Endothelial cell of umbilical vein (primary cell): ENCODE measurements at regions not wholly inside any gene's neighbourhood (a gene's known extent, or its start where the extent isn't known, plus 50 kb on each side); places are given as distances from the start of the nearest gene placed in this dataset.

Experiments
- BruUV-seq: library from RNA; stranded (reverse); fragments of 400-500 nt; replicated peaks from 2 replicates; lab custom pipeline; 2021; lab: Mats Ljungman, UMichigan
- CTCF ChIA-PET: fragments of 300-600, 350-600 bp; sonication (Branson Sonifier 250); formaldehyde crosslinking; loops from one replicate; lab custom pipeline; 2021; ENCODE audit warnings: antibody characterized with exemption, inconsistent platforms; lab: Charles Lee
- POLR2A ChIA-PET: fragments of 300-600, 350-600 bp; sonication (Branson Sonifier 250); formaldehyde crosslinking; loops from one replicate; lab custom pipeline; 2021; ENCODE audit warnings: antibody characterized with exemption, inconsistent platforms; lab: Charles Lee
- DNase-seq: peaks from one replicate; pipeline ENCODE4 v3.0.0-alpha.2; 2011; ENCODE audit warnings: low read depth, low spot score
- FAIRE-seq: peaks from 2 replicates; lab custom pipeline; 2011; peaks lifted over from hg19 to GRCh38; lab: Jason Lieb, UNC
- H2AFZ ChIP-seq: 2 replicates; pipeline ENCODE4 v1.6.0; 2012; ENCODE audit warnings: low read depth, low read length, control low read depth, inconsistent platforms
- H3K27ac ChIP-seq: 2 replicates; pipeline ENCODE4 v1.5.1; 2011; ENCODE audit warnings: low read depth, mild to moderate bottlenecking, control low read depth, low read length, moderate library complexity; ENCODE audit not compliant: insufficient read depth
- H3K27me3 ChIP-seq, 2 experiments: 2 replicates each; pipeline versions ENCODE4 v1.6.0 to v1.6.1; 2011; ENCODE audit warnings: low read length in 2 of 2, mixed read lengths in 1 of 2; ENCODE audit not compliant: control insufficient read depth in 2 of 2, insufficient read depth in 2 of 2
- H3K36me3 ChIP-seq, 2 experiments: 2 replicates in 1 of 2; 3 replicates in 1 of 2; pipeline ENCODE4 v1.5.1; 2011; ENCODE audit warnings: low read length in 2 of 2, mild to moderate bottlenecking in 1 of 2, moderate library complexity in 1 of 2; ENCODE audit not compliant: control insufficient read depth in 2 of 2, insufficient read depth in 2 of 2; ENCODE audit errors: extremely low read depth in 1 of 2
- H3K4me1 ChIP-seq: 3 replicates; pipeline ENCODE4 v1.5.1; 2011; ENCODE audit warnings: mild to moderate bottlenecking, low read length; ENCODE audit not compliant: control insufficient read depth, insufficient read depth; ENCODE audit errors: extremely low read depth
- H3K4me2 ChIP-seq: 2 replicates; pipeline ENCODE4 v1.6.1; 2011; ENCODE audit warnings: low read length, control low read depth, mixed read lengths; ENCODE audit not compliant: insufficient read depth
- H3K4me3 ChIP-seq, 3 experiments: fragments of 200-600 bp in 1 of 3; sonication (generic), shearing (Covaris generic) in 1 of 3; replicated peaks in 1 of 3; 2 replicates each; pipeline ENCODE4 v1.5.1; 2011 to 2016; ENCODE audit warnings: control low read depth in 3 of 3, low read length in 3 of 3, mild to moderate bottlenecking in 2 of 3, inconsistent platforms in 1 of 3, low read depth in 1 of 3, moderate library complexity in 1 of 3; ENCODE audit not compliant: insufficient read depth in 1 of 3
- H3K79me2 ChIP-seq: 2 replicates; pipeline ENCODE4 v1.6.0; 2012; ENCODE audit warnings: low read length, inconsistent platforms; ENCODE audit not compliant: control insufficient read depth, insufficient read depth
- H3K9ac ChIP-seq: replicated peaks from 2 replicates; pipeline ENCODE3; 2011; ENCODE audit warnings: low read length, control low read depth; ENCODE audit not compliant: insufficient read depth; ENCODE audit errors: extremely low read depth
- H3K9me1 ChIP-seq: replicated peaks from 3 replicates; pipeline ENCODE4 v1.6.0; 2011; ENCODE audit warnings: mild to moderate bottlenecking, low read length; ENCODE audit not compliant: control insufficient read depth, insufficient read depth; ENCODE audit errors: extremely low read depth
- H3K9me3 ChIP-seq: replicated peaks from 2 replicates; pipeline ENCODE4 v1.5.1; 2012; ENCODE audit warnings: low read length, inconsistent platforms; ENCODE audit not compliant: control insufficient read depth, insufficient read depth
- H4K20me1 ChIP-seq: replicated peaks from 2 replicates; pipeline ENCODE3; 2011; ENCODE audit warnings: mild to moderate bottlenecking, low read length; ENCODE audit not compliant: control insufficient read depth, insufficient read depth; ENCODE audit errors: extremely low read depth
- CTCF ChIP-seq, 2 donors: IDR thresholded peaks; 1 replicate in 1 of 2; 2 replicates in 1 of 2; pipeline ENCODE4 v1.5.1; 2011; ENCODE audit warnings: low read length in 2 of 2, mild to moderate bottlenecking in 2 of 2, moderate library complexity in 2 of 2, control low read depth in 1 of 2, inconsistent platforms in 1 of 2, low read depth in 1 of 2; ENCODE audit not compliant: insufficient read depth in 1 of 2; ENCODE audit errors: extremely low read depth in 1 of 2
- EZH2 ChIP-seq: IDR thresholded peaks from 2 replicates; pipeline ENCODE4 v1.6.1; 2012; ENCODE audit warnings: borderline replicate concordance, low read depth, mild to moderate bottlenecking, moderate library complexity, low read length, inconsistent platforms; ENCODE audit not compliant: severe bottlenecking
- FOS ChIP-seq: IDR thresholded peaks from 2 replicates; pipeline ENCODE4 v1.6.1; 2011; ENCODE audit warnings: mild to moderate bottlenecking, low read length, moderate library complexity, borderline replicate concordance; ENCODE audit not compliant: insufficient read depth
- GATA2 ChIP-seq: IDR thresholded peaks from 2 replicates; pipeline ENCODE4 v1.7.0; 2011; ENCODE audit warnings: low read depth, mild to moderate bottlenecking, moderate library complexity, mixed read lengths, low read length; ENCODE audit not compliant: insufficient read length, insufficient read depth
- JUN ChIP-seq: IDR thresholded peaks from 2 replicates; pipeline ENCODE4 v1.6.1; 2011; ENCODE audit warnings: borderline replicate concordance, low read depth; ENCODE audit not compliant: insufficient read length, insufficient read depth
- MAX ChIP-seq: IDR thresholded peaks from 2 replicates; pipeline ENCODE4 v1.6.1; 2011; ENCODE audit not compliant: insufficient read depth, insufficient read length
- MYC ChIP-seq: IDR thresholded peaks from one replicate; pipeline ENCODE4 v1.6.1; 2011; ENCODE audit warnings: mild to moderate bottlenecking, low read depth, low read length
- POLR2A ChIP-seq: IDR thresholded peaks from 2 replicates; pipeline ENCODE4 v1.6.1; 2012; ENCODE audit warnings: low read depth, mild to moderate bottlenecking, control low read depth, low read length
- POLR2AphosphoS5 ChIP-seq: IDR thresholded peaks from 2 replicates; pipeline ENCODE4 v1.6.1; 2012; ENCODE audit warnings: low read depth, mild to moderate bottlenecking, control low read depth, low read length, moderate library complexity; ENCODE audit not compliant: insufficient read depth
- dilution Hi-C: fragments of 300-500 bp; cut with MboI; formaldehyde crosslinking; loops from one replicate; pipeline ENCODE4 v1.15.0; 2019; ENCODE audit warnings: low sequenced_read_pairs; ENCODE audit not compliant: extremely low pct_ligation_motif_present
- intact Hi-C: fragments of 100-400 bp; cut with micrococcal nuclease; formaldehyde crosslinking; loops from one replicate; pipeline ENCODE4 v1.10.0; 2022

- DNase-seq (no peak), FAIRE-seq (no peak)
- Histone ChIP-seq H3K9me1 (no peaks in the 10 kb centered on the region), H3K9ac (no peak overlapping the region), H4K20me1 (no peaks in the 10 kb centered on the region), H3K36me3 (no peaks in the 10 kb centered on the region), H3K4me1 (no peaks in the 10 kb centered on the region), H3K9me3 (no peaks in the 10 kb centered on the region), H3K27me3 (no peaks in the 10 kb centered on the region), H3K79me2 (no peaks in the 10 kb centered on the region), H2AFZ (no peak overlapping the region), H3K4me2 (no peak overlapping the region), H3K27ac (no peak overlapping the region), H3K4me3 (no peak overlapping the region)
- no peak for TF ChIP-seq JUN
- BruUV-seq: no TSS peak
- dilution Hi-C loops: no loop called here
- POLR2A ChIA-PET: no interaction called here
- intact Hi-C loops: no loop called here
- CTCF ChIA-PET: no interaction called here
Observed at GRCh38 chr11:134890446-134890845, 478.4 kb upstream of the B3GAT1 start.

GRCh38 chr11:134889832-134890231 lies 477.8 kb upstream of the B3GAT1 start:
- DNase-seq (no peak), FAIRE-seq (no peak)
- H3K27me3 ChIP-seq: no peaks in the 10 kb centered on the region
- H3K9me1 ChIP-seq: no peaks in the 10 kb centered on the region
- H3K4me3 ChIP-seq: no peak overlapping the region
- H2AFZ ChIP-seq: no peak overlapping the region
- H3K9ac ChIP-seq: no peak overlapping the region
- H3K27ac ChIP-seq: no peak overlapping the region
- H3K9me3 ChIP-seq: no peaks in the 10 kb centered on the region
- ChIA-PET CTCF (no interaction called here), POLR2A (no interaction called here)
- H3K36me3 ChIP-seq: no peaks in the 10 kb centered on the region
- no peaks in the 10 kb centered on the region for H4K20me1 ChIP-seq
- no TSS peak for BruUV-seq
- intact Hi-C loops (no loop called here), dilution Hi-C loops (no loop called here)
- H3K79me2 ChIP-seq: no peaks in the 10 kb centered on the region
- H3K4me1 ChIP-seq: no peaks in the 10 kb centered on the region
- TF ChIP-seq FOS (no peak), JUN (no peak), EZH2 (no peak), MYC (no peak), GATA2 (no peak), POLR2A (no peak), CTCF (IDR thresholded peaks at IDR 0.05; ENCODE audit: extremely low read depth in 1 of 2, insufficient read depth in 1 of 2, low read depth in 1 of 2, low read length in 2 of 2) (no peak), MAX (no peak), POLR2AphosphoS5 (no peak)
- no peak overlapping the region for H3K4me2 ChIP-seq
